HG03280 (cell line): ENCODE measurements at regions not wholly inside any gene's neighbourhood (a gene's known extent, or its start where the extent isn't known, plus 50 kb on each side); places are given as distances from the start of the nearest gene placed in this dataset.

Experiments
- ATAC-seq: cut with Tn5 transposase; IDR thresholded peaks from one replicate; pipeline ENCODE4 v1.9.1; 2021; ENCODE audit warnings: mild to moderate bottlenecking, moderate library complexity; ENCODE audit not compliant: unreplicated experiment

DNA sequence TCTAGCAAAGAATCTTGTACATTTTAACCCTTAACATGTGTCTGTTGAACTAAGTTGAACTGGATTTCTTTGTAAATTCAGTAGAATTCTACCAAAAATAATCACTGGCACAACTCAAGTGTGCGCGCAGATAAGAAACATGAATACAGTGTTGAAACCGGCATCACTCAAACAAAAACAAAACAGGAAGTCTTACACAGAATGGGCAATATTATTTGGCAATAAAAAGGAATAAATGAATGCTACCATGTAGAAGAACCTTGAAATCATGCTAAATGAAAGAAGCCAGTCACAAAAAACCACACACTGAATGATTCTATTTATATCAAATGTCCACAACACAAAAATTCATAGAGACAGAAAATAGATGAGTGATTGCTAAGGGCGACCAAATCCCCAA lies 102.9 kb upstream of the ZFHX3 start:
- ATAC-seq = no peak

DNA sequence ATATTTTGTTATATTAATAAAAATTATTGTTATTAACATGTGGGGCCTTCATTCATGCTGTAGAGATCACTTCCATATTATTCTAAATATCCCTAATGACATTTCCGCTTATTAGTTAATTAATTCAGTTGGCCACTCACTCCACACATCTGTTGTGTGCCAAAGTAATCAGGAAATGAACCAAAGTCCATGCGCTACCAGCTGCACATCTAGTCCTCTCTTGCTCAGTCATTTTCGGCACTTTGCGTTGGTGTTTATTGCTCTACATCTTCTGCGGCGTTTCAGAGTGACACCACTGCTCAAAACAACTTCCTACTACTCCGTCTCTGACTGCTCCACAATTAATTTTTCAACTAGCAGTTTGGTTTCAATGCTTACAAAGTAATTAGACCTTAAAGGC lies 101.4 kb upstream of the ZFHX3 start:
- no peak for ATAC-seq

GRCh38 chr16:73147958-73148357 lies 100.0 kb upstream of the ZFHX3 start:
- ATAC-seq = no peak

DNA sequence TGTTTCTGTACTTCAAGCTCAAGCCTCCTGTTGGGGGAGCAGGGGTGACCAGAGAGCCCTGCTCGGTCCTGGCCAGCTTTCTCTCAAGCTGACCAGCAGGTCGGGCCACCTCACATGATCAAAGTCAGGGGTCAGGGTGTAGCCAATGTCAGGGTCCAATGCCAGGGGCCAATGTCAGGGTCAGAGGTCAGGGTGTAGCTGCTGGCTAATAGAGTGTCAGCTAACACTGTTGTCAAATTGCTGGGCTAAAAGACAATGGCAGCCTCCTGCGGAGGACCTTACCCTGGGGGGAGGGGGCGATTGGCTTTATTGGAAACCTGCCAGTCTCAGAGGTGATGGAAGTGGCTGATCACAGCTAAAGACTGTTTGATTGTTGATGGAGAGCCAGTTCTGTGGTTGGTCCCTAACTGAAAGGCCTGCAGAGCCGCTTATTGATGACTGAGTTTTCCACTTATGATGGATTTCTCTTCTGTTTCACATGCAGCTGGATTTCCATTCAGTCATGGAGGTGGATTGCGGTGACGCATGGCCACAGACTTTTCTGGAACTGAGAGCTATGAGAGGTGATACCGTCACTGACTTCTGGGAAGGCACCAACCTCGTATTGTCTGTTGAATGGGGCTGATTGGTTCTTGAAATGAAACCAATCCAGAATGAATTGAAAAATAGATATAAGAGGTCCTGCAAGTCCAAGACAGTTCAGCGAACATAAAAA lies 97.4 kb upstream of the ZFHX3 start:
- no peak for ATAC-seq

DNA sequence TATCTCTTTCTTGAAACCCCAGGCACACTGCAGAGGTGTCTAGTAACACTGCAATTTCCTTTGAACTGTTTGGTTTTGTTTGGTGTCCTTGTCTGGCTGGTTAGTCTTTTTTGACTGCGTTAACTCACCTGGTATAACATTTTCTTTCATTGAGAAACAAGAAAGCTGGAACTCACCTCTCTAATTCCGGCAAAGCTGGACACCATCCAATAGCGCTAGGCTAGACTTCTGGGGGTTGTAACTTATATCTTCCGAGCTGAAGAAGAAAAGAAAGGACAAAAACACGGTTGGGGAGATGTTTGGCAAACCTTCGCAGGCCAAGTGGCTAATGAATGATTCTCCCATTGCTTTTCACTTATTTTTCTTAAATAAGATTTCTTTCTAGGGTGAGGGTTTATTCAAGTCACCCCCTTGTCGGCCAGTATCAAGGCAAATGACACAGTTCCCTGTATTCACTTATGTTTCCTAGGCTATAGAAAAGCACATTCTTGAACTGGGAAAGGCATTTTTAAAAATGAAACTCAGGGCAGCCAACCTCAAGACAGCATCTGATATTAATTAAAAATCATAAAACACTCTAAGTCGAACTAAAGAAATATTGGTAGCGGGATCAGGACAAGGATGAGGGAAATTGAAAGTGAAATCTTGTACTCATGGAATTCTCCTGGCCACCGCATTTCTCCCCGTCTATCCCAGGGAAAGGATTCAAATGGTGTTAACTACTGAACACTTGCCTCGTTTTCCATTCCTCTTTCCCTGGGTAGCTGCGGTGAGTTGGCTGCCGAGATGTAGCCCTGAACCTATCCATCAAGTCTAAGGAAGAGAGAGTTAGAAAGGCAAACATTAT lies 95.9 kb upstream of the ZFHX3 start:
- no peak for ATAC-seq

GRCh38 chr16:73143002-73143401 lies 95.1 kb upstream of the ZFHX3 start:
- no peak for ATAC-seq

- no peak for ATAC-seq
Measured at GRCh38 chr16:73142053-73142854, 94.3 kb upstream of the ZFHX3 start.

- ATAC-seq = no peak
Measured at GRCh38 chr16:73140929-73141328, 93.0 kb upstream of the ZFHX3 start.

- no peak for ATAC-seq
Measured at GRCh38 chr16:73131156-73131862, 83.4 kb upstream of the ZFHX3 start.

DNA sequence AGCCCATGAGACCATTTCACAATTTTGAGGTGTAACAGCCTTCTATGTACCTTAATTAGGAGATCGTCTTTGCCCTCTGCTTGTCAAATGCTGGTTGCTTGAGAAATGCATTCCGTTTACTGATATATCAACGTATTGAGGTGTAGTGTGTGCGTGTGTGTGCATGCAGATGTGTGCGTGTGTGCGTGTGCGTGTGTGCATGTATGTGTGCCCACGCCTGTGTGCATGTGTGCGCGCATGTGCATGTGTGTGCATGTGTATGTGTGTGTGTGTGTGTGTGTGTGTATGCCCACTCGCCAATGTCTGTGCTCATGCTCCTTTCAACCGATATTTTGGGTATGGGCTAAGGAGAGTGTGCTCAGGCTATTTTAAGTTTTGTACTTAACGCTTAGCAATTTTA lies 81.5 kb upstream of the ZFHX3 start:
- ATAC-seq = no peak

- ATAC-seq = no peak
Measured at GRCh38 chr16:73126525-73126853, 78.6 kb upstream of the ZFHX3 start.

DNA sequence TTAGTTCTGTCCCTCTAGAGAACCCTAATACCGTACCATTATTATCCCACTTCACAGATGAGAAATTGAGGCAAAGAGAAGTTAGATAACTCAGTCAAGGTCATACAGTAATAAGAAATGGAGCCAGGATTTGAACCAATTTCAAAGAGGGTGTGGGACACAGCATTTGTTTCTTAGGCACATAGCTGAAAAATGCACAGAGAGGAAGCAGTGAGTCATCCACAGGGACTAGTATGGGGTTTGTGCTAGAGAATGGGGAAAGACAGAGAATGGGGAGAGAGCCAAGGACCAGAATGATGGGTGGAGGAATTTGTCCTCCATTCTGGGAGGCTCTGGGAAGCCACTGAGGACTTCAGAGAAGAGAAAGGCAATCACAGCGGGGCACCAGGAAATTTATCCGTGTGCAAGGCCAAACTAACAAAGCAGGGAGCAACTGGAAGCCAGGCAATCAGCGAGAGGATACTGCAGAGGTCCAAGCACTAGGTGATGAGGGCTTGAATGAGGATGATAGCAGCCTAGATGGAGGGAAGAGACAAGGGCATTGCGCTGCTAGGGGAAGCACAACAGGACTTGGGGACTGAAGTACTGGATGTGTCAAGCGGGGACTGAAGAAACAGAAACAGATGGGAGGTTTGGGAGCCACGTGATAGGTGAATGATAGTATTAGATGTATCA lies 78.1 kb upstream of the ZFHX3 start:
- no peak for ATAC-seq

- no peak for ATAC-seq
Measured at GRCh38 chr16:73124665-73125375, 76.9 kb upstream of the ZFHX3 start.

DNA sequence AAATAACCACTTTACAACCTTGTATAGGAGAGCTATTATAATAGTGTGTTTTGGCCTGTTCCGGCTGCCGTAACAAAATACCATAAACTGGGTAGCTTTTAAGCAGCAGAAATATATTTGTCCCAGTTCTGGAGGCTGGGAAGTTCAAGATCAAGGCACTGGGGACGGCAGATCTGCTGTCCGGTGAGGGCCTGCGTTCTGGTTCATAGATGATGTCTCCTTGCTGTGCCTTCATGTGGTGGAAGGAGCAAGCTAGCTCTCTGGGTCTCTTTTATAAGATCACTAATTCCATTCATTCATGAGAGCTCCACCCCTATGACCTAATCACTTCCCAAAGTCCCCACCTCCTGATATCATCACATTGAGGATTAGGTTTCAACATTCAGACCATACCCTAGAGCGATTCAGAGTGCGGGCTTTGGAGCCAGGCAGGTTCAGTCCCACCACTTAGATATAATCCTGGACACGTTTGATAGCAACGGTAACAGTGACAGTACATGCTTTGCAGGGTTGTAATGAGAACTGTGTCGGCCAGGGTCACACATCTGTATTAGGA lies 76.2 kb upstream of the ZFHX3 start:
- no peak for ATAC-seq

- no peak for ATAC-seq
Measured at GRCh38 chr16:73122604-73123391, 74.9 kb upstream of the ZFHX3 start.

DNA sequence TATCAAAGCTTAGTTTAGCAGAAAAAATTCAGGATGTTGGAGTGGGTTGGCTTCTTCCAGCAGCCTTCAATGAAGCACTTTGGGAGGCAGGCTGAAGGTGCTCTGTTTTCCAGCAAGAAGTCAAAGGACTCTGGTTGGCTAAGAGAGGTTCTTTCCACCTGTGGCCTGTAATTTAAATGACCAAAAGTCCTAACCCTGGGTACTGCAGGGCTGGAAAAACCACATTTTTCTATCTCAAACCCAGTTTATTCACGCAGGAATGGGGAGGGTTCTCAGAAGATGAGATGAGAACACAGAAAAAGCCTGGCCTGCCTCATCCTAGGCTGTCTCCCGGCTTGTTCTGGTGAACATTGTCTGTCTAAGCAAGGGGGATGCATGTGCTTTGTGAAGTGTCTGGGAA lies 68.6 kb upstream of the ZFHX3 start:
- no peak for ATAC-seq

GRCh38 chr16:73113336-73113735 lies 65.4 kb upstream of the ZFHX3 start:
- no peak for ATAC-seq

DNA sequence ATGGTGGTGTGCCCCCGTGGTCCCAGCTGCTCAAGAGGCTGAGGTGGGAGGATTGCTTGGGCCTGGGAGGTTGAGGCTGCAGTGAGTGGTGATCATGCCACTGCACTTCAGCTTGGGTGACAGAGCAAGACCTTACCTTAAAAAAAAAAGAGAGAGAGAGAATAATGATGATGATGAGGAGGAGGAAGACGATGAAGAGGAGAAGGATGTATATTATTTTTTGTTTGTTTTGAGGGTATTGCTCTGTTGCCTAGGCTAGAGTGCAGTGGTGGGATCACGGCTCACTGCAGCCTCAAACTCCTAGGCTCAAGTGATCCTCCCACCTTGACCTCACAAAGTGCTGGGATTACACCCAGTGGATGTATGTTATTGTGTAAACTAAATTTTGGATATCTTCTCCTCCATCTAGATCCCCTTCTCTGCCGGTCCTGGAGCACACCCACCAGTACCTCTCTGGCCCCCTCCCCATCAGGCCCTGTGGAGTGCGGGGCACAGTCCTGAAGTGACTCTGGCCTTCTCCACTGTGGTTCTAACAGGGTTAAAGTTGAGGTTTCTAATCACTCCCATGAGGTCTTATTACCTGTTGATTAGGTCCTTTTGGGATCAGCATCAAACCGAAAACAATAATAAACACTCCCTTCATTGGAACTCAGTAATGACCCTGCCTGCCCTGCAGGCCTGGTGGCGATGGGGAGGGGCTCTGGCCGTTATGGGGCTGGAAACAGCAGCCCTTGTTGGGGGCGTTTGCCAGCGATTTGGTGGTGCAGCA lies 60.5 kb upstream of the ZFHX3 start:
- no peak for ATAC-seq
